Chondrocyte (in vitro differentiated cells): ENCODE measurements at regions not wholly inside any gene's neighbourhood (a gene's known extent, or its start where the extent isn't known, plus 50 kb on each side); places are given as distances from the start of the nearest gene placed in this dataset.

Experiments
- DNase-seq: peaks from one replicate; pipeline ENCODE4 v3.0.0; 2021; ENCODE audit warnings: mixed read lengths, low spot score
- H3K27ac Mint-ChIP-seq: one replicate; pipeline ENCODE4 v1.8.0; 2021; ENCODE audit warnings: mild to moderate bottlenecking, moderate library complexity, mixed read lengths; ENCODE audit not compliant: unreplicated experiment
- H3K27me3 Mint-ChIP-seq: 2 replicates; pipeline ENCODE4 v1.8.0; 2021; ENCODE audit warnings: low read depth, mixed read lengths
- H3K36me3 Mint-ChIP-seq: 2 replicates; pipeline ENCODE4 v1.8.0; 2021; ENCODE audit warnings: low read depth, mixed read lengths
- H3K4me1 Mint-ChIP-seq: 2 replicates; pipeline ENCODE4 v1.8.0; 2021; ENCODE audit warnings: low read depth, mild to moderate bottlenecking, mixed read lengths
- H3K4me3 Mint-ChIP-seq: one replicate; pipeline ENCODE4 v1.8.0; 2021; ENCODE audit warnings: mild to moderate bottlenecking, moderate library complexity, mixed read lengths; ENCODE audit not compliant: unreplicated experiment
- H3K9me3 Mint-ChIP-seq: 2 replicates; pipeline ENCODE4 v1.8.0; 2021; ENCODE audit warnings: low read depth, mixed read lengths
- CTCF ChIP-seq: fragments of 200-600 bp; sonication (generic); IDR thresholded peaks from 2 replicates; pipeline ENCODE4 v1.5.0; 2021; ENCODE audit warnings: antibody characterized with exemption, mild to moderate bottlenecking, moderate library complexity

GRCh38 chr7:9013940-9014339 lies 580.5 kb downstream of the NXPH1 start:
- Mint-ChIP-seq H3K4me3 (no peak overlapping the region), H3K9me3 (peaks cover 20% of the 10 kb centered on the region), H3K27ac (no peak overlapping the region), H3K36me3 (no peaks in the 10 kb centered on the region), H3K27me3 (no peaks in the 10 kb centered on the region), H3K4me1 (no peaks in the 10 kb centered on the region)
- DNase-seq: no peak
- TF ChIP-seq CTCF: no peak

- DNase-seq: no peak
- peaks cover 9% of the 10 kb centered on the region for H3K9me3 Mint-ChIP-seq
- TF ChIP-seq CTCF: no peak
- no peaks in the 10 kb centered on the region for H3K27me3 Mint-ChIP-seq
- H3K4me3 Mint-ChIP-seq: no peak overlapping the region
- no peak overlapping the region for H3K27ac Mint-ChIP-seq
- no peaks in the 10 kb centered on the region for H3K4me1 Mint-ChIP-seq
- no peaks in the 10 kb centered on the region for H3K36me3 Mint-ChIP-seq
Measured at GRCh38 chr7:9017286-9017685, 583.9 kb downstream of the NXPH1 start.

- H3K27me3 Mint-ChIP-seq: peaks cover 2% of the 10 kb centered on the region
- peaks cover 6% of the 10 kb centered on the region for H3K9me3 Mint-ChIP-seq
- DNase-seq: no peak
- no peak overlapping the region for H3K4me3 Mint-ChIP-seq
- no peaks in the 10 kb centered on the region for H3K36me3 Mint-ChIP-seq
- H3K27ac Mint-ChIP-seq: no peak overlapping the region
- no peak for TF ChIP-seq CTCF
- no peaks in the 10 kb centered on the region for H3K4me1 Mint-ChIP-seq
Measured at GRCh38 chr7:9022456-9022855, 589.0 kb downstream of the NXPH1 start.

- Mint-ChIP-seq H3K9me3 (no peaks in the 10 kb centered on the region), H3K27ac (no peak overlapping the region), H3K4me3 (no peak overlapping the region), H3K4me1 (no peaks in the 10 kb centered on the region), H3K36me3 (no peaks in the 10 kb centered on the region), H3K27me3 (peaks cover 4% of the 10 kb centered on the region)
- DNase-seq: no peak
- no peak for TF ChIP-seq CTCF
Measured at GRCh38 chr7:9023675-9024294, 590.4 kb downstream of the NXPH1 start.

GRCh38 chr7:9026121-9026520 lies 592.7 kb downstream of the NXPH1 start:
- no peak for DNase-seq
- Mint-ChIP-seq H3K9me3 (no peaks in the 10 kb centered on the region), H3K4me3 (no peak overlapping the region), H3K27me3 (peaks cover 4% of the 10 kb centered on the region), H3K36me3 (no peaks in the 10 kb centered on the region), H3K27ac (no peak overlapping the region), H3K4me1 (no peaks in the 10 kb centered on the region)
- TF ChIP-seq CTCF: no peak
